ENCODE measurements at regions not wholly inside any gene's neighbourhood (a gene's known extent, or its start where the extent isn't known, plus 50 kb on each side); places are given as distances from the start of the nearest gene placed in this dataset.
A peak's percentile ranks its signal among the peaks of the same experiment; 100 is the strongest.

GRCh38 chr1:9429342-9429711, 109.9 kb upstream of the SLC25A33 start (continued):
- TF ChIP-seq, protein P1, sequence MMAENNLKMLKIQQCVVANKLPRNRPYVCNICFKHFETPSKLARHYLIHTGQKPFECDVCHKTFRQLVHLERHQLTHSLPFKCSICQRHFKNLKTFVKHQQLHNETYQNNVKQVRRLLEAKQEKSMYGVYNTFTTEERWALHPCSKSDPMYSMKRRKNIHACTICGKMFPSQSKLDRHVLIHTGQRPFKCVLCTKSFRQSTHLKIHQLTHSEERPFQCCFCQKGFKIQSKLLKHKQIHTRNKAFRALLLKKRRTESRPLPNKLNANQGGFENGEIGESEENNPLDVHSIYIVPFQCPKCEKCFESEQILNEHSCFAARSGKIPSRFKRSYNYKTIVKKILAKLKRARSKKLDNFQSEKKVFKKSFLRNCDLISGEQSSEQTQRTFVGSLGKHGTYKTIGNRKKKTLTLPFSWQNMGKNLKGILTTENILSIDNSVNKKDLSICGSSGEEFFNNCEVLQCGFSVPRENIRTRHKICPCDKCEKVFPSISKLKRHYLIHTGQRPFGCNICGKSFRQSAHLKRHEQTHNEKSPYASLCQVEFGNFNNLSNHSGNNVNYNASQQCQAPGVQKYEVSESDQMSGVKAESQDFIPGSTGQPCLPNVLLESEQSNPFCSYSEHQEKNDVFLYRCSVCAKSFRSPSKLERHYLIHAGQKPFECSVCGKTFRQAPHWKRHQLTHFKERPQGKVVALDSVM (CRISPR knock-in tag; IDR thresholded peaks at IDR 0.05) = no peak
- TF ChIP-seq IKZF4 (CRISPR knock-in tag; IDR thresholded peaks at IDR 0.05; ENCODE audit: borderline replicate concordance, low read depth, not compliant biosample characterization) (peak; percentile 0), CSRNP1 (CRISPR knock-in tag; IDR thresholded peaks at IDR 0.05) (peak; percentile 9; the same call in 1 of the 2 replicates), ZHX2 (IDR thresholded peaks at IDR 0.05; ENCODE audit: low read depth) (no peak), ZHX2 (CRISPR knock-in tag; IDR thresholded peaks at IDR 0.05; ENCODE audit: borderline replicate concordance) (no peak), AGO2 (optimal IDR thresholded peaks at IDR 0.05; ENCODE audit: low read depth, low read length) (no peak), GZF1 (CRISPR knock-in tag; IDR thresholded peaks at IDR 0.05) (no peak), ZC3H4 (CRISPR knock-in tag; IDR thresholded peaks at IDR 0.05; ENCODE audit: borderline replicate concordance) (0 out of 2 replicates have a peak, but pooled peaks have one; percentile 11), PTBP1 (IDR thresholded peaks at IDR 0.05; ENCODE audit: low read depth, low read length, poor library complexity, severe bottlenecking) (no peak), MYNN (CRISPR knock-in tag; IDR thresholded peaks at IDR 0.05; ENCODE audit: low read depth) (no peak), ZNF749 (CRISPR knock-in tag; IDR thresholded peaks at IDR 0.05; ENCODE audit: borderline replicate concordance) (no peak), TRIM24 (CRISPR knock-in tag; IDR thresholded peaks at IDR 0.05) (no peak), ZNF747 (CRISPR knock-in tag; IDR thresholded peaks at IDR 0.05; ENCODE audit: borderline replicate concordance) (no peak)
- TF ChIP-seq, protein P2, sequence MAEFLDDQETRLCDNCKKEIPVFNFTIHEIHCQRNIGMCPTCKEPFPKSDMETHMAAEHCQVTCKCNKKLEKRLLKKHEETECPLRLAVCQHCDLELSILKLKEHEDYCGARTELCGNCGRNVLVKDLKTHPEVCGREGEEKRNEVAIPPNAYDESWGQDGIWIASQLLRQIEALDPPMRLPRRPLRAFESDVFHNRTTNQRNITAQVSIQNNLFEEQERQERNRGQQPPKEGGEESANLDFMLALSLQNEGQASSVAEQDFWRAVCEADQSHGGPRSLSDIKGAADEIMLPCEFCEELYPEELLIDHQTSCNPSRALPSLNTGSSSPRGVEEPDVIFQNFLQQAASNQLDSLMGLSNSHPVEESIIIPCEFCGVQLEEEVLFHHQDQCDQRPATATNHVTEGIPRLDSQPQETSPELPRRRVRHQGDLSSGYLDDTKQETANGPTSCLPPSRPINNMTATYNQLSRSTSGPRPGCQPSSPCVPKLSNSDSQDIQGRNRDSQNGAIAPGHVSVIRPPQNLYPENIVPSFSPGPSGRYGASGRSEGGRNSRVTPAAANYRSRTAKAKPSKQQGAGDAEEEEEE (CRISPR knock-in tag; IDR thresholded peaks at IDR 0.05; ENCODE audit: borderline replicate concordance) = no peak
- TF ChIP-seq, protein P3, sequence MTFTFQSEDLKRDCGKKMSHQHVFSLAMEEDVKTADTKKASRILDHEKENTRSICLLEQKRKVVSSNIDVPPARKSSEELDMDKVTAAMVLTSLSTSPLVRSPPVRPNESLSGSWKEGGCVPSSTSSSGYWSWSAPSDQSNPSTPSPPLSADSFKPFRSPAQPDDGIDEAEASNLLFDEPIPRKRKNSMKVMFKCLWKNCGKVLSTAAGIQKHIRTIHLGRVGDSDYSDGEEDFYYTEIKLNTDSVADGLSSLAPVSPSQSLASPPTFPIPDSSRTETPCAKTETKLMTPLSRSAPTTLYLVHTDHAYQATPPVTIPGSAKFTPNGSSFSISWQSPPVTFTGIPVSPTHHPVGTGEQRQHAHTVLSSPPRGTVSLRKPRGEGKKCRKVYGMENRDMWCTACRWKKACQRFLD (CRISPR knock-in tag; IDR thresholded peaks at IDR 0.05; ENCODE audit: borderline replicate concordance) = no peak
